HG02885 (cell line): ENCODE measurements at regions not wholly inside any gene's neighbourhood (a gene's known extent, or its start where the extent isn't known, plus 50 kb on each side); places are given as distances from the start of the nearest gene placed in this dataset.

Source experiments
- ATAC-seq: cut with Tn5 transposase; IDR thresholded peaks from one replicate; pipeline ENCODE4 v1.9.1; 2021; ENCODE audit warnings: mild to moderate bottlenecking; ENCODE audit not compliant: unreplicated experiment, poor library complexity

GRCh38 chr7:25358926-25359325 lies 130.6 kb upstream of the NPVF start:
- no peak for ATAC-seq

- ATAC-seq = no peak
These were observed 131.3 kb upstream of the NPVF start for GRCh38 chr7:25359471-25360059.

GRCh38 chr7:25360451-25360850 lies 132.2 kb upstream of the NPVF start:
- no peak for ATAC-seq

GRCh38 chr7:25361387-25361786 lies 133.1 kb upstream of the NPVF start:
- ATAC-seq = no peak

- ATAC-seq = no peak
These were observed 133.6 kb upstream of the NPVF start for GRCh38 chr7:25361863-25362262.

- ATAC-seq = no peak
These were observed 140.4 kb upstream of the NPVF start for GRCh38 chr7:25368599-25369201.

GRCh38 chr7:25369786-25370185 lies 141.5 kb upstream of the NPVF start:
- no peak for ATAC-seq

GRCh38 chr7:25371972-25372371 lies 143.7 kb upstream of the NPVF start:
- ATAC-seq = no peak

- no peak for ATAC-seq
These were observed 147.7 kb upstream of the NPVF start for GRCh38 chr7:25375805-25376600.

GRCh38 chr7:25379351-25380300 lies 151.3 kb upstream of the NPVF start:
- ATAC-seq = no peak

GRCh38 chr7:25381818-25382589 lies 153.7 kb upstream of the NPVF start:
- ATAC-seq = no peak

GRCh38 chr7:25382869-25383268 lies 154.6 kb upstream of the NPVF start:
- ATAC-seq = no peak

- no peak for ATAC-seq
These were observed 155.1 kb upstream of the NPVF start for GRCh38 chr7:25383402-25383801.

- ATAC-seq = no peak
These were observed 156.7 kb upstream of the NPVF start for GRCh38 chr7:25384788-25385505.

- ATAC-seq = no peak
These were observed 157.3 kb upstream of the NPVF start for GRCh38 chr7:25385506-25386136.

GRCh38 chr7:25386311-25386744 lies 158.0 kb upstream of the NPVF start:
- no peak for ATAC-seq

GRCh38 chr7:25388681-25389080 lies 160.4 kb upstream of the NPVF start:
- ATAC-seq = no peak

- ATAC-seq = no peak
These were observed 161.3 kb upstream of the NPVF start for GRCh38 chr7:25389489-25390106.
